Naive thymus-derived CD8-positive, alpha-beta T cell (primary cell): ENCODE measurements at regions not wholly inside any gene's neighbourhood (a gene's known extent, or its start where the extent isn't known, plus 50 kb on each side); places are given as distances from the start of the nearest gene placed in this dataset.

Source experiments
- ATAC-seq, 2 donors: fragments of 150-1000 bp; cut with Tn5 transposase in 1 of 2; sonication (Bioruptor Pico), chemical (Tn5 transposase) in 1 of 2; 1 replicate in 1 of 2; 2 replicates in 1 of 2; pipeline ENCODE4 v1.10.0; 2021; ENCODE audit warnings: mild to moderate bottlenecking in 2 of 2, moderate library complexity in 2 of 2
- POLR2A ChIA-PET: fragments of 350-600 bp; sonication (Branson Sonifier 250); formaldehyde crosslinking; loops from one replicate; lab custom pipeline; 2021; ENCODE audit warnings: antibody characterized with exemption; lab: Charles Lee
- DNase-seq, 10 donors: peaks; one replicate each; pipeline versions ENCODE4 v3.0.0 to v3.0.0-alpha.2; 2020 to 2022
- H3K27ac Mint-ChIP-seq, 10 donors: one replicate each; pipeline ENCODE4 v1.8.0; 2020 to 2022; ENCODE audit warnings: mild to moderate bottlenecking in 10 of 10, mixed read lengths in 10 of 10, moderate library complexity in 4 of 10, inconsistent platforms in 1 of 10
- H3K27me3 Mint-ChIP-seq, 5 donors: one replicate each; pipeline ENCODE4 v1.8.0; 2021 to 2022; ENCODE audit warnings: mixed read lengths in 5 of 5
- H3K36me3 Mint-ChIP-seq, 3 donors: one replicate each; pipeline ENCODE4 v1.8.0; 2020 to 2022; ENCODE audit warnings: mixed read lengths in 3 of 3, mild to moderate bottlenecking in 2 of 3, inconsistent platforms in 1 of 3
- H3K4me1 Mint-ChIP-seq, 4 donors: one replicate each; pipeline ENCODE4 v1.8.0; 2021 to 2022; ENCODE audit warnings: mixed read lengths in 4 of 4
- H3K4me3 Mint-ChIP-seq, 10 donors: one replicate each; pipeline ENCODE4 v1.8.0; 2020 to 2022; ENCODE audit warnings: mild to moderate bottlenecking in 10 of 10, mixed read lengths in 10 of 10, moderate library complexity in 6 of 10, inconsistent platforms in 1 of 10
- H3K9me3 Mint-ChIP-seq, 9 donors: one replicate each; pipeline ENCODE4 v1.8.0; 2020 to 2022; ENCODE audit warnings: mixed read lengths in 9 of 9, mild to moderate bottlenecking in 3 of 9, inconsistent platforms in 1 of 9, moderate library complexity in 1 of 9

DNA sequence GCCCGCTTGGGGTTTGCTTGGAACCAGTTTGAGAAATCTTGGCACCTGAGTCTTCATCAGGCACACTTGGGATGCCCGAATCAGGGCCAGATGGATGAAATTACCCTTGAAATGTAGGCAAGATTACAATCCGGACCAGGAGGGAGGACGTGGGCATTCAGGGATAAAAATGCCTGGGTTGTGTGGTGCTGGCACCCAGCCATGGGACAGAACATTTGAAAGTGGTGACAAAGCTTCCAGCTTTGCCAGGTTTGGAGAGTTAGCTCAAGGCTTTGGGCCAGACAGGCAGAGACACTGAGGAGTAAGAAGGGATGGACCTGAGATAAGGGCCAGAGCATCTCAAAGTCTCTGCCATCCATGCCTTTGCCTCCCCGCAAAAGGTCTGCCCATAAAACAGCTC, 182.2 kb downstream of the TTC32 start:
- DNase-seq: no peak
- POLR2A ChIA-PET: interaction anchor here (0.6 kb wide), 1 partner anchor 112 kb away, joined by 3 read pairs; no protein-coding TSS in a partner anchor

DNA sequence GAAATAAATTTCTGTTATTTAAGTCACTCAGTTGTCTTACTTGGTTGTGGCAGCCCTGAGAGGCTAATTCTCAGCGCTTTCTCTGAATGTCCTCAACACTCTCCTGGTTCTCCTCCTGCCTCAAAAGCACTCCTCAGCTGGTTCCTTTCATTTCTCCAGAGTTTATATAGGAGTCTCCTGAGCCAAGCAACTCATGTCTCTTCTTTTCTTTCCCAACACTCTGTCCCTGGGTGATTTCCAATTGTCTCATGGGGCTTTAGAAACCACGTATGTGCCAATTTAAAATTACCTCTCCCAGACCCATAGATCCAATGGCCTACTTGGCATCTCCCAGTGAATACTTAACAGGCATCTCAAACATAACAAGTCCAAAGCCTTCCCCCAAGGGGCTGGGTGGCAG, 184.3 kb downstream of the TTC32 start:
- DNase-seq: no peak
- POLR2A ChIA-PET: no interaction called here
- no peak for ATAC-seq
- H3K27ac Mint-ChIP-seq: no peak overlapping the region
- H3K27me3 Mint-ChIP-seq: peaks cover 0 to 20% (median 4%) of the 10 kb centered on the region in 5 donors
- peaks cover 0 to 5% (median 0%) of the 10 kb centered on the region in 3 donors for H3K36me3 Mint-ChIP-seq
- no peak overlapping the region for H3K4me3 Mint-ChIP-seq
- H3K4me1 Mint-ChIP-seq: no peaks in the 10 kb centered on the region
- H3K9me3 Mint-ChIP-seq: peaks cover 0 to 24% (median 2%) of the 10 kb centered on the region in 9 donors

More for the DNA sequence above, 182.2 kb downstream of the TTC32 start:
- Mint-ChIP-seq H3K27ac (no peak overlapping the region), H3K9me3 (peaks cover 0 to 9% (median 0%) of the 10 kb centered on the region in 9 donors), H3K4me1 (no peaks in the 10 kb centered on the region), H3K4me3 (no peak overlapping the region), H3K27me3 (peaks cover 0 to 20% (median 4%) of the 10 kb centered on the region in 5 donors), H3K36me3 (peaks cover 0 to 5% (median 0%) of the 10 kb centered on the region in 3 donors)
- no peak for ATAC-seq

DNA sequence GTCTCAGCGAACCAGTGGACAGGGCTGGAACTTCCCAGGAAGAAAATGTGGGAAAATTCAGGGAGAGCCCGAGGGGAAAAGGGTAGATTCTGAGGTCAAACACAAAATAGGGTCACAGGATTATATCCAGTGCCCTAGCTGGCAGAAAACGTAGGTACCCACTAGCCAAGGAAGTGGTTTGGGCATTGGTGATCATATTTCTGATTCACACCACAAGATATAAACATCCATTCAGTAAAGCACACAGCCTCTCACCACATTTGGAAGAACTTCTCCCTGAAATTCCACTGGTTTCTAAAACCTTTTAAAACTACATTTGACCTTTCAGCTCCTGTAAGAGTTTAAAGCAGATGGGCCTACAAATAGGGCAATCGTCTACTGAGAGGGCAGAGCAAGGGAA, 186.9 kb downstream of the TTC32 start:
- DNase-seq: no peak
- H3K36me3 Mint-ChIP-seq: no peaks in the 10 kb centered on the region
- H3K27me3 Mint-ChIP-seq: peaks cover 0 to 20% (median 4%) of the 10 kb centered on the region in 5 donors
- ATAC-seq: no peak
- POLR2A ChIA-PET: no interaction called here
- no peak overlapping the region for H3K4me3 Mint-ChIP-seq
- H3K27ac Mint-ChIP-seq: no peak overlapping the region
- peaks cover 0 to 2% (median 0%) of the 10 kb centered on the region in 4 donors for H3K4me1 Mint-ChIP-seq
- H3K9me3 Mint-ChIP-seq: peaks cover 0 to 28% (median 2%) of the 10 kb centered on the region in 9 donors

DNA sequence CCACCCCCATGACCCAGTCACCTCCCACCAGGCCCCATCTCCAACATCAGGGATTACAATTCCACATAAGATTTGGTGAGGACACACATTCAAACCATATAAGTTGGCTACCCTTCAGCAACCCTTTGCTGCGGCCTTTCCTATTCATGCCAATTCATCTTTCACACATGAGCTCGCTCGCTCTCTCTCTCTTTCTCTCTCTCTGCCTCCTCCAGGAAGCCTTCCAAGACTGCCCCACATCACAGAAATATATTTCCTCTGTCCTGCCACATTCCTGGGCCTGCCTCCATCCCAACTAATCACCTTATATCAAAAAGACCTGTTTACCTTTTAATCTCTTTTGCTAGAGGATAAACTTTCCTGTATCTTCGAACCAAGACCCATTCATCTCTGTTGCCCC, 188.9 kb downstream of the TTC32 start:
- H3K4me3 Mint-ChIP-seq: no peak overlapping the region
- no peak for ATAC-seq
- H3K27me3 Mint-ChIP-seq: peaks cover 0 to 21% (median 6%) of the 10 kb centered on the region in 5 donors
- POLR2A ChIA-PET: no interaction called here
- H3K9me3 Mint-ChIP-seq: peaks cover 0 to 28% (median 2%) of the 10 kb centered on the region in 9 donors
- no peaks in the 10 kb centered on the region for H3K36me3 Mint-ChIP-seq
- DNase-seq: no peak
- peaks cover 0 to 2% (median 0%) of the 10 kb centered on the region in 4 donors for H3K4me1 Mint-ChIP-seq
- no peak overlapping the region for H3K27ac Mint-ChIP-seq

DNA sequence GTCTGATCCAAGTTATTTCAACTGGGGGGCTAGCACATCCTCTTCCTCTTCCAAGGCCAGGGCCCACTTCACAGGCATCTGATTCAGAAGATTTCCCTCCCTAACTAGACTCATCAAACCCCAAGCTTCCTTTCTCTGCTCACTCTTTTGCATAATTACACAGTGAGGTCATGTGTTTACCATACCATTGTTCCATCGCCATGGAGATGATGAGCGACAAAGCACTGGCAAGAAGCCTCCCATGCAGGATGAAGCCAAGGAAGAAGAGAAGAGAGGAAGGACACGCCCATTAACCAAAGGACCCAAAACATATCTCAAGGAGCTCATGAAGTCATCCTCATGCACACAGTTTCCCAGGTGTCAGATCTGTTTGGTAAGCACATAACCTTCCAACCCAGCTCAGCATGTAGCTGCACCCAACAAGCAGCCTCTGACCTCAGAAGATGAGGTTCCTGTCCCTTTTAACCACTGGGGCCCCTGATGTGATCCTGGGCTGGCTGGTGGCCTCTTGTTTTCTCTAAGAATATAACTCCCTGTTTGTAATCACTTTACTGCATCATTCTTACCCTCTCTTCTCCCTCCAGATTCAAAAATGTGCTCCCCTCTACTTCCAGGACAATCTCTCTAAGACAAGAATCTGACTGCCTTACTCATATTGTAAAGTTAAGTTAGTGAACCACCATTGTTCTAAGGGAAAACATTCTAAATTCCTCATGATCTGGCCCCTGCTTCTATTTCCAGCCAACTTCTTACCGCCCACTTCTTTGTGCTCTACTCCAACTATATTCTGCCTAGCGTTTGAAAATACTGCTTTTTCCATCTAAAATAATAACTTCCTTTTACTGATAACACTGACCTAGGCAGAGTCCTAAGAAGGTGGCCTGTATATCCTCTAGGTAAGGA, 190.1 kb downstream of the TTC32 start:
- Mint-ChIP-seq H3K9me3 (peaks cover 0 to 28% (median 2%) of the 10 kb centered on the region in 9 donors), H3K36me3 (no peaks in the 10 kb centered on the region), H3K4me1 (peaks cover 0 to 2% (median 0%) of the 10 kb centered on the region in 4 donors), H3K27ac (peak overlapping the region in 2 of 10 donors; percentile 1 to 35), H3K27me3 (peaks cover 0 to 19% (median 12%) of the 10 kb centered on the region in 5 donors), H3K4me3 (no peak overlapping the region)
- peak in 1 of 2 donors; percentile 16 for ATAC-seq
- POLR2A ChIA-PET: no interaction called here
- no peak for DNase-seq

DNA sequence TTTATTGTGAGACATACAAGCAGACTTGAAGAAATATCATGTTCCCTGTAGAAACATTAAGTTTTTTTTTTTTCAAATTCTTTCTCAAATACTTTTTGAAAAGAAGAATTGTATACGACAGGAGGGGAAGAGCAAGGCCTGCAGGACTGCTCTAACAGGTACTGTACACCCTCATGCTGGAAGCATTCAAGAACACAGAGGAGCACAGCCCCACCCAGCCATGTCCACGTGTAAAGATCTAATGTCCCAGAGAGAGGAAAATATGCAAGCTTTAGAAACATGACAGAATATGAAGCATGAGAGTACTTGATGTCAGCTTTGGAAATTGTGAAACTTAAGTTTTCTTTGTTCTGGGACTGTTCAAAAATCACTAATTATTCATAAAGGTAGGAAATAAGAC, 191.6 kb downstream of the TTC32 start:
- DNase-seq: no peak
- no peaks in the 10 kb centered on the region for H3K36me3 Mint-ChIP-seq
- peaks cover 0 to 28% (median 2%) of the 10 kb centered on the region in 9 donors for H3K9me3 Mint-ChIP-seq
- no peak overlapping the region for H3K27ac Mint-ChIP-seq
- H3K4me3 Mint-ChIP-seq: no peak overlapping the region
- ATAC-seq: no peak
- peaks cover 0 to 2% (median 0%) of the 10 kb centered on the region in 4 donors for H3K4me1 Mint-ChIP-seq
- POLR2A ChIA-PET: no interaction called here
- peaks cover 0 to 11% (median 8%) of the 10 kb centered on the region in 5 donors for H3K27me3 Mint-ChIP-seq

DNA sequence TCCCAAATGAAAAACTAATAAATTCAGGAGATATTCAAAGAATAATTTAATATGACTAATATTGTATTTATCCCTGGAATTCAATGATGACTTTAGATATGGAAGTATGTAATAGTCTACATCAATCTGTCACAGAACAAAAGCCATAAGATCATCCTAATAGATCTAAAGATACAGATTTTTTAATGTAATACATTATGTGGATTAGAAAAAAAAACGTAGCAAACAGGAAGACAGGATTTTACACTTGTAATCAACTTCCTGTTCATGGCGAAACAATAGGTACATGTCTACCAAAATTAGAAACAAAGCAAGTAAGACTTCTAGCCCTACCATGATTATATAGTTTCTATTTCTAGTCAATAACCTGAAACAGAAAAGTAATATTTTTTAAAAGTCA, 192.2 kb downstream of the TTC32 start:
- no peak for DNase-seq
- Mint-ChIP-seq H3K4me3 (no peak overlapping the region), H3K27ac (no peak overlapping the region), H3K9me3 (peaks cover 0 to 28% (median 2%) of the 10 kb centered on the region in 9 donors), H3K4me1 (peaks cover 0 to 2% (median 0%) of the 10 kb centered on the region in 4 donors), H3K27me3 (peaks cover 0 to 11% (median 8%) of the 10 kb centered on the region in 5 donors), H3K36me3 (no peaks in the 10 kb centered on the region)
- ATAC-seq: no peak
- POLR2A ChIA-PET: no interaction called here

DNA sequence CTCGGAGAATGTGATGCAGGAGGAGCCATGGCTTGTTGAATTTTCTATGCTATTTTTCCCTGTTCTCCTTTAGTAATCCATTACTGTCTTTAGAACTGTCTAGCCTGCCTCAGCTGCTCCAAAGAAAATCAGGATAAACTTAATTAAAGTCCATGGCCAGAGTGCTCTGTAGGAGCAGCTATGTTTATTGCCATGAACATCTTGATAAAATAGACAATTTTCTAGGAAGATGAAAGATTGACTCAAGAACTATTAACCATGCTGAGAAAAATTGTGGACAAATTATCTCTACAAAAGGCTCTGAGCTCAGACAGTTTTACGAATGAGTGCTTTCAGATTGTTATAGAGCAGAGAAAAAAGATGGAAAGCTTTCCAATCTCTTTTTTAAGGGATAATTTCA, 193.0 kb downstream of the TTC32 start:
- Mint-ChIP-seq H3K9me3 (peaks cover 0 to 27% (median 2%) of the 10 kb centered on the region in 9 donors), H3K27ac (no peak overlapping the region), H3K4me1 (peaks cover 0 to 2% (median 0%) of the 10 kb centered on the region in 4 donors), H3K27me3 (peaks cover 0 to 11% (median 8%) of the 10 kb centered on the region in 5 donors), H3K4me3 (no peak overlapping the region), H3K36me3 (no peaks in the 10 kb centered on the region)
- ATAC-seq (no peak), DNase-seq (no peak)
- POLR2A ChIA-PET: no interaction called here

DNA sequence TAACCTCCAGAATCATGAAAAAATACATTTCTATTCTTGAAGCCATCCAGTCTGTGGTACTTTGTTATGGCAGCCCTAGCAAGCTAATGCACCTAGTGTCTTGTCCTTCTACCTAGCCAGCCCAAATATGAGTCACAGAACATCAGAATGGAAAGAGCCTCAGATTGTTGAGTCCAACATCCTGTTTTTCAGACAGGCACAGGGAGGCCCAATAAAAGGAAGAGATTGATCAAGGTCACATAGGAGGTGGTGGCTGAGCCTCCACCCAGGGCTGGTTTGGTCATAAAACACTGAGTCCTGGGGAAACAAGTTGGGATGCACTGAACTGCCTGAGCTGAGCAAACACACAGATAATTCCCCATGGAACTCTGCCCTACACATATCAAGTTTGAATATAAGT, 195.5 kb downstream of the TTC32 start:
- no peak overlapping the region for H3K4me3 Mint-ChIP-seq
- ATAC-seq (no peak), DNase-seq (no peak)
- H3K4me1 Mint-ChIP-seq: no peaks in the 10 kb centered on the region
- no peak overlapping the region for H3K27ac Mint-ChIP-seq
- H3K9me3 Mint-ChIP-seq: peaks cover 0 to 5% (median 0%) of the 10 kb centered on the region in 9 donors
- H3K27me3 Mint-ChIP-seq: peaks cover 0 to 16% (median 8%) of the 10 kb centered on the region in 5 donors
- POLR2A ChIA-PET: no interaction called here
- no peaks in the 10 kb centered on the region for H3K36me3 Mint-ChIP-seq

DNA sequence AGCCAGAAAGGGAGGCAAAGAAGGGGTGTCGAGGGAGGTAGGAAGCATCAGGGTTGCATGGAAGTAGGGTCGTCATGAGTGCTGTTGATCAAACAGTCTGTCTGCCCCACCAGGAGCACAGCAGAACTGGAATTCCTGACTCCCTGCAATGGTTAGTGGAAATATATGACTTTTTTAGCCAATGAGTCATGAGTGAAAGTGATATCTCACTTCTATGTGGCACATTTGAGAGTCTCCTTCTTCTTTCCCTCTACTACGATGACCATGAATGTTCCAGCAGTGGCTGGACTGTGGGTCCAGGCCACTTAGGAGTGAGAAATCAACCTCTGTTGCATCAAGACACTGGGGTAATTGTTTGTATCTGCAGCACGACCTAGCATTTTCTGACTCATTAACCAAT, 199.5 kb downstream of the TTC32 start:
- Mint-ChIP-seq H3K27ac (no peak overlapping the region), H3K36me3 (peaks cover 0 to 5% (median 0%) of the 10 kb centered on the region in 3 donors), H3K27me3 (peaks cover 4 to 23% (median 8%) of the 10 kb centered on the region in 5 donors), H3K9me3 (peaks cover 0 to 9% (median 3%) of the 10 kb centered on the region in 9 donors), H3K4me3 (no peak overlapping the region), H3K4me1 (no peaks in the 10 kb centered on the region)
- POLR2A ChIA-PET: no interaction called here
- DNase-seq (no peak), ATAC-seq (no peak)

DNA sequence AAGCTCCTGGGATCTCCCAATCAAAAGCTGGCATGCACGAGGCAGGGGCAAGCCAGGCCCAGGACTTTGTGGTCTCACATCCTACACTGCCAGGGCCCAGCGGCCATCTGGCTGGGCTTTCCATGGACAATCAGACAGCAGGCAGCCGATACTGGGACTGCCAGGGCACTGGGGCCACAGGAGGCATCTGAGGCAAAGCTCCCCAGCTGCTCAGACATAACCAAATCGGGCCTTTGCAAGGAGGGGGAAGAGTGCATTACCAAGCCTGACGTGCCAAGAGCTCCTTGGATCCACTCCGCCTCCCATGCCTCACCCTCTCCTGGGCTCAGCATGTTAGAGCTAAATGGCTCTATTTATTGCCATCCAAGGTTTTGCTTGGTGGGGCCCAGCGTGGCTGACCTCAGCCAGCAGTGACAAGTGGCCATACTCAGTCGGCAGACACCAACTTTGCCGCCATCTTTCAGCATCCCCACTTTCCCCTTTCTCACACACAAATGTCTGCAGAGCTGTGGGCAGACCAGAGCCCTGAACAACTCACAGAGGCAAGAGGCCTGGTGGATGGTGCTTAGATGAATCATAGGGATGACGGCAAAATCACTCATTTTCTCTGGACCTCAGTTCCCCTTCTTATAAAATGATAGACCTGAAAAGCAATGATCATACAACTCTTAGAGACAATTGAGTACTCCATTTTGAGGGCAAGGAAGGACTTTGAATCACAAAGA, 200.8 kb downstream of the TTC32 start:
- DNase-seq (no peak), ATAC-seq (no peak)
- POLR2A ChIA-PET: no interaction called here
- Mint-ChIP-seq H3K4me3 (no peak overlapping the region), H3K36me3 (peaks cover 0 to 10% (median 0%) of the 10 kb centered on the region in 3 donors), H3K27ac (no peak overlapping the region), H3K9me3 (peaks cover 0 to 20% (median 4%) of the 10 kb centered on the region in 9 donors), H3K27me3 (peaks cover 4 to 17% (median 5%) of the 10 kb centered on the region in 5 donors), H3K4me1 (no peaks in the 10 kb centered on the region)

DNA sequence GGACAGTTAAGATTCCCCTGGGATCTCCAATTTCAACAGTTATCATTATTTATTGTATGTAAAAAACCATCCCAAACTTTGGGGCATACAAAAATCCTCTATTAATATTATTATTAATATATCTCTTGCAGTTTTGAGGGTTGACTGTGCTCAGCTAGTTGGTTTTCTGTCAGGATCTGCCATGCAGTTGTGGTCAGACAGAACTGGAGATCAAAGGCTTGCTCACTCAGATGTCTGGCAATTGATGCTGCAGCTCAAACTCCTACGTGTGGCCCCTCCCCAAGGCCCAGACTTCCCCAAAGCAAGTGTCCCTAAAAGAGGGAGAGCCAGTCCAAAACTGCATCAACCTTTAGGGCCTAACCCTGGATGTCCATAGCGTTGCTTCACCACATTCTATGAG, 204.7 kb downstream of the TTC32 start:
- H3K27me3 Mint-ChIP-seq: peaks cover 4 to 16% (median 5%) of the 10 kb centered on the region in 5 donors
- H3K27ac Mint-ChIP-seq: no peak overlapping the region
- peaks cover 0 to 24% (median 5%) of the 10 kb centered on the region in 9 donors for H3K9me3 Mint-ChIP-seq
- no peak for DNase-seq
- no peaks in the 10 kb centered on the region for H3K4me1 Mint-ChIP-seq
- POLR2A ChIA-PET: no interaction called here
- H3K36me3 Mint-ChIP-seq: peaks cover 0 to 11% (median 0%) of the 10 kb centered on the region in 3 donors
- no peak for ATAC-seq
- H3K4me3 Mint-ChIP-seq: no peak overlapping the region
